ENCODE measurements at regions not wholly inside any gene's neighbourhood (a gene's known extent, or its start where the extent isn't known, plus 50 kb on each side); places are given as distances from the start of the nearest gene placed in this dataset.

DNA sequence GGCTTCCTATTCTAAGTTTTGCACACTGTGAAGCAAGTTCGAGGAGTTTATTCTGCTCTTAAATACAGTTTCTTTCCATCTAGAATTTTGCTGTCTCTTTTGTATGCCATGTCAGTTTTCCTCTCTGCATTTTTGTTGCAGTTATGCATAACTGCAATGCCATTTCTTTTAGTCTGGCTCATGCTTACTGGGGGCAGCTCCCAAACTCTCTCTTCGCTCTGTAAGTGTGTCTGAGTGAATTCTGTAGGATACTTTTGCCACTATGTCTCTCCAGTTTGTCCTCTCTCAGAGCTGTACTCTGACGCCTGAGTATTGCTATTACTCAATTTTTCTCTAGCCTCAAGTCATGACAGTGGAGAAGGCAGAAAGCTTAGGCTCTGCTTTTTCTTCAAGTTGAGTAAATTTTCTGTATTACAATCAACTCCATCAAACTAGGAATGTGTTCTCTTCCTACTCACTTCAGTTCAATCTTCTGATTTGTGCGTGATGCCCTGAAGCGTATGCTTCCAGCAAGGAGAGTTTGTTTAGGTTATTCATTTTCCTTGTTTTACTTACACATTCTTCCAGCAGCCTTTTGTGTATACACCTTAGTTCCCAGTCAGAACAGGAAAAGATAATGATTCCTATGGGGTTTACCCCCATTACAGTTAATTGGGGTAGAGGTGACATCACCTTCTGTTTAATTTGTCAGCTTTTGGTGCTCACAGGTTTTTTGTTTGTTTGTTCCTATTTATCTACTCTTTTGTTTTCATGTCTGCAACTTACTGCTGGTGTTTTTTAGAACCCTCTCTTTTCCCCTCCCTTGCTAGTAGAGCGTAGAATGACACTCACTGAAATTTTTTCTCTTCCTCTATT, 430.9 kb downstream of the BCKDHB start:
- peaks cover 4% of the 10 kb centered on the region for H3K4me1 Mint-ChIP-seq (ENCODE audit: low read depth)
- H3K27me3 Mint-ChIP-seq, result peaks cover 10% of the 10 kb centered on the region
- CTCF ChIA-PET, result no interaction called here
- no peaks in the 10 kb centered on the region for H3K36me3 Mint-ChIP-seq (ENCODE audit: low read depth)
- DNase-seq (no peak), ATAC-seq (no peak)
- peaks cover 3% of the 10 kb centered on the region for H3K9me3 Mint-ChIP-seq
- TF ChIP-seq, protein P1, sequence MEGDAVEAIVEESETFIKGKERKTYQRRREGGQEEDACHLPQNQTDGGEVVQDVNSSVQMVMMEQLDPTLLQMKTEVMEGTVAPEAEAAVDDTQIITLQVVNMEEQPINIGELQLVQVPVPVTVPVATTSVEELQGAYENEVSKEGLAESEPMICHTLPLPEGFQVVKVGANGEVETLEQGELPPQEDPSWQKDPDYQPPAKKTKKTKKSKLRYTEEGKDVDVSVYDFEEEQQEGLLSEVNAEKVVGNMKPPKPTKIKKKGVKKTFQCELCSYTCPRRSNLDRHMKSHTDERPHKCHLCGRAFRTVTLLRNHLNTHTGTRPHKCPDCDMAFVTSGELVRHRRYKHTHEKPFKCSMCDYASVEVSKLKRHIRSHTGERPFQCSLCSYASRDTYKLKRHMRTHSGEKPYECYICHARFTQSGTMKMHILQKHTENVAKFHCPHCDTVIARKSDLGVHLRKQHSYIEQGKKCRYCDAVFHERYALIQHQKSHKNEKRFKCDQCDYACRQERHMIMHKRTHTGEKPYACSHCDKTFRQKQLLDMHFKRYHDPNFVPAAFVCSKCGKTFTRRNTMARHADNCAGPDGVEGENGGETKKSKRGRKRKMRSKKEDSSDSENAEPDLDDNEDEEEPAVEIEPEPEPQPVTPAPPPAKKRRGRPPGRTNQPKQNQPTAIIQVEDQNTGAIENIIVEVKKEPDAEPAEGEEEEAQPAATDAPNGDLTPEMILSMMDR (IDR thresholded peaks at IDR 0.05), result no peak
- H3K27ac Mint-ChIP-seq, result no peak overlapping the region
- POLR2A ChIA-PET, result no interaction called here
- H3K4me3 Mint-ChIP-seq, result no peak overlapping the region
- intact Hi-C loops (cut with micrococcal nuclease), result no loop called here

DNA sequence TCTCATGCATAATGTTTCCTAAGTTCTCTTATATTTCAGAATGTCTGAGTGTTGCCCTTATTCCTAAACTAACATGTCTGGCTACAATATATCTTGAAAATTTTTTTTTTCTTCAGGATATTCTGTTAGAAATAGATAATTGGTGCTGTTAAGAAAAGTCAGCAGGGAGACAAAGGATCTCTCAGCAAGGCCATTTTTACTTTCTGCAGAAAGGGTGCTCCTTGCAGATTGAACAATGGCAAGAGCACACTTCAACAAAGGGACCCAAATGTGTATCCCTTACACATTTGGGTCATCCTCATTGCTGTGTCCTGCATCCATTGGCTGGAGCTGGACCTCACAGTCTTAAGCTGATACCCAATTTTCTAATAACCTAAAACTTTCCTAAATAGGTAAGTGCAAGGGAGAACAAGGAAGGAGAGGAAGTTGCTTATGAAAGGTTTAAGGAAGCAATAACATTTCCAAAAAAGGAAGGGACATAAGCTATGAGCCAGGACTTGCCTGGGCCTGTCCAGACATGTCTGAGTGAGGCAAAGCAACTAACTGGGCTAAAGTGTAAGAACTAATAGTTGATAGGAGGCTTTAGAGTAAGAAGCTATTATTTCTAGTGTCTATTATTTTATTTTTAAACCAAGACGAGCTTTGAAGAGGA, 429.6 kb downstream of the BCKDHB start:
- ATAC-seq, result no peak
- H3K4me1 Mint-ChIP-seq (ENCODE audit: low read depth), result peaks cover under 1% of the 10 kb centered on the region
- intact Hi-C loops (cut with micrococcal nuclease), result no loop called here
- TF ChIP-seq, protein P1 (IDR thresholded peaks at IDR 0.05), result no peak
- H3K27ac Mint-ChIP-seq, result no peak overlapping the region
- POLR2A ChIA-PET, result interaction anchor here (0.7 kb wide), 1 partner anchor 10 kb away, joined by 4 read pairs; no protein-coding TSS in a partner anchor
- peaks cover 5% of the 10 kb centered on the region for H3K27me3 Mint-ChIP-seq
- no peaks in the 10 kb centered on the region for H3K36me3 Mint-ChIP-seq (ENCODE audit: low read depth)
- peaks cover 3% of the 10 kb centered on the region for H3K9me3 Mint-ChIP-seq
- DNase-seq, result no peak
- CTCF ChIA-PET, result no interaction called here
- no peak overlapping the region for H3K4me3 Mint-ChIP-seq

DNA sequence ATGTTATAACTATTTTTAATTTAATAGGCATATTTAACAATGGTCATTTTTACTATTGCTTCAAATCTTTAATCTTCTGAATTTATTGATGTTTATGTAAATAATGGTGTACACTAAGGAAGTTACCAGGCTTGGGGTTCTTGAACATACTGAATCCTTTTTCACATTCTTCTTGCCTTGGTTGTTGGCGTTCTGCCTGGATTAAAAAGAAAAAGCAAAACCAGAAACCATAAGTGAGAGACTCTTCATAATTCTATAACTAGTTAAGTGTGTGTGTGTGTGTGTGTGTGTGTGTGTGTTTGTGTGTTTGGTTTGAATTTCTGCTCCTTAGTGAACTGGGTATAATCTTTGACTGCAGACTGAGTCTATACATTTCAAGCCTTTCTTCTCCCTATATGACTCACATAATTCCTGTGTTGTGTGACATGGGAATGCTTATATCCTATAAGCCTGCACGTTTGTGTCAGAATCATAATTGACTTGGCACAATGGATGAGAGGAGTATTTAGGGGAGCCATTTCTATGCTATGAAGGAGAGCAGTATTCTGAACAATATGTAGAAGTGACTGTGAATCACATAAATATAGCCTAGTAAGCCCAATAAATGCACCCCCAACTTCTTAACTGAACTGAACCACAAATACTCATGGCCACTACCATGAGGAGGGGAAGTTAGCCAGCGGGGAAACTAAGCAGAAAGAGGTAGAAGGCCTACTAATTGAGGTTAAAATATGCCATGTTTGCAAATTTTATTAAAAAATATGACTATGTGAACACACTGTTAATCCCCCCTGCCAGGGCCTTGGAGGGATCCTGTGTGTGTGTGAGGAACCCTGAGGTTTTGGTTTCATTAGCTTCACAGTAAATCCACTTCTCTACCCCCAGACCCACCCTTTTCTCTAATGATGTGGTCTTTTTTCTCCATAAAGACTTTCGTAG, 425.5 kb downstream of the BCKDHB start:
- Mint-ChIP-seq H3K27ac (no peak overlapping the region), H3K27me3 (peaks cover 2% of the 10 kb centered on the region), H3K4me1 (ENCODE audit: low read depth) (no peaks in the 10 kb centered on the region), H3K4me3 (no peak overlapping the region), H3K9me3 (peaks cover 3% of the 10 kb centered on the region), H3K36me3 (ENCODE audit: low read depth) (no peaks in the 10 kb centered on the region)
- no peak for ATAC-seq
- TF ChIP-seq, protein P1 (IDR thresholded peaks at IDR 0.05), result no peak
- intact Hi-C loops (cut with micrococcal nuclease), result no loop called here
- DNase-seq, result no peak
- ChIA-PET CTCF (no interaction called here), POLR2A (no interaction called here)

DNA sequence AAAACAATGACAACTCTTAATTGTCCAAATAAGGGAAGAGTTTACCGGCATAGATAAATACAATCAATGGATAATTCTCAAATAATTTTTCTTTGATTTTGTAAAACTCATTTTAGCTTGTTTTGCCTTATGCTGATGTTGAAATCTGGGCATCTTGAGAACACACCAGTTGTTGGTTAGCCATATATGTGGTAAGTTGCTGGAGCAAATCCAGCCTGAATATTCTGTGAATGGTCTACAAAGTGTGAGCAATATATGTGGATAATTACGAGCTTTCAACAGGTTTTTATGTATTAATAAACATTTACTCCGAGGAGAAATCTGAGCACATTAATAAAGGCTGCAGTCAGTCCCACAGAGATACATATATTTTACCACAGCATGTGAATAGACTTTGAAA, 423.6 kb downstream of the BCKDHB start:
- intact Hi-C loops (cut with micrococcal nuclease), result no loop called here
- POLR2A ChIA-PET, result no interaction called here
- CTCF ChIA-PET, result no interaction called here

More for the DNA sequence above, 423.6 kb downstream of the BCKDHB start:
- no peak for ATAC-seq
- Mint-ChIP-seq H3K27me3 (no peaks in the 10 kb centered on the region), H3K9me3 (no peaks in the 10 kb centered on the region), H3K4me3 (no peak overlapping the region), H3K36me3 (ENCODE audit: low read depth) (no peaks in the 10 kb centered on the region), H3K4me1 (ENCODE audit: low read depth) (no peaks in the 10 kb centered on the region), H3K27ac (no peak overlapping the region)
- TF ChIP-seq, protein P1 (IDR thresholded peaks at IDR 0.05), result no peak
- DNase-seq, result no peak

Measured in activated CD8-positive, alpha-beta T cell treated with anti-CD3 and anti-CD28 coated beads for 36 hours (primary cell).